Keratinocyte (primary cell): ENCODE measurements at regions not wholly inside any gene's neighbourhood (a gene's known extent, or its start where the extent isn't known, plus 50 kb on each side); places are given as distances from the start of the nearest gene placed in this dataset.

Experiments used
- CTCF ChIP-seq, 3 experiments: IDR thresholded peaks in 1 of 3; conservative IDR thresholded peaks in 1 of 3; optimal IDR thresholded peaks in 1 of 3; 2 replicates in 2 of 3; 3 replicates in 1 of 3; pipeline versions ENCODE3 to v1.5.1; 2011; ENCODE audit warnings: low read length in 3 of 3, mild to moderate bottlenecking in 3 of 3, moderate library complexity in 2 of 3, control low read depth in 1 of 3, inconsistent platforms in 1 of 3; ENCODE audit not compliant: insufficient read depth in 2 of 3; ENCODE audit errors: extremely low read depth in 1 of 3
- EZH2 ChIP-seq: IDR thresholded peaks from one replicate; pipeline ENCODE4 v1.6.1; 2012; ENCODE audit warnings: inconsistent platforms, mild to moderate bottlenecking, low read length, moderate library complexity

- TF ChIP-seq CTCF (optimal IDR thresholded peaks at IDR 0.05 in 1 of 3, IDR thresholded peaks at IDR 0.05 in 1 of 3, conservative IDR thresholded peaks at IDR 0.05 in 1 of 3; ENCODE audit: extremely low read depth in 1 of 3, insufficient read depth in 2 of 3, low read length in 3 of 3) (no peak), EZH2 (no peak)
Measured at GRCh38 chr7:49513911-49514310, 259.5 kb upstream of the VWC2 start.
